NB4 (cell line): ENCODE measurements at regions not wholly inside any gene's neighbourhood (a gene's known extent, or its start where the extent isn't known, plus 50 kb on each side); places are given as distances from the start of the nearest gene placed in this dataset.

Experiments
- MYC ChIP-seq: IDR thresholded peaks from 2 replicates; pipeline ENCODE4 v1.6.1; 2011; ENCODE audit warnings: low read depth, low read length
- POLR2A ChIP-seq: IDR thresholded peaks from 2 replicates; pipeline ENCODE4 v1.6.1; 2011; ENCODE audit warnings: mild to moderate bottlenecking; ENCODE audit not compliant: insufficient read length; ENCODE audit errors: extremely low read depth
- TF ChIP-seq, protein P1 (sequence below): IDR thresholded peaks from one replicate; pipeline ENCODE4 v1.5.1; 2012; ENCODE audit warnings: low read depth, low read length
- TF ChIP-seq, protein P2 (sequence below): IDR thresholded peaks from 2 replicates; pipeline ENCODE4 v1.6.1; 2011; ENCODE audit warnings: low read depth, low read length

DNA sequence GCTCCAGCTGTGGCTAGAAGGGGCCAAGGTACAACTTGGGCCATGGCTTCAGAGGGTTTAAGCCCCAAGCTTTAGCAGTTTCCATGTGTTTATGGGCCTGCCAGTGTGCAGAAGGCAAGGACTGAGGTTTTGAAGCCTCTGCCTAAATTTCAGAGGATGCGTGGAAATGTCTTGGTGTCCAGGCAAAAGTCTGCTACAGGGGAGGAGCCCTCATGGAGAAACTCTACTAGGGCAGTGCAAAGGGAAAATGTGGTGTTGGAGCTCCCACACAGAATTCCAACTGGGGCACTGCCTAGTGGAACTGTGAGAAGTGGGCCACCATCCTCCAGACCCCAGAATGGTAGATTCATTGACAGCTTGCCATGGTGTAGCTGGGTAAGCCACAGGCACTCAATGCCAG, 527.2 kb upstream of the RORB start:
- TF ChIP-seq, protein P1, sequence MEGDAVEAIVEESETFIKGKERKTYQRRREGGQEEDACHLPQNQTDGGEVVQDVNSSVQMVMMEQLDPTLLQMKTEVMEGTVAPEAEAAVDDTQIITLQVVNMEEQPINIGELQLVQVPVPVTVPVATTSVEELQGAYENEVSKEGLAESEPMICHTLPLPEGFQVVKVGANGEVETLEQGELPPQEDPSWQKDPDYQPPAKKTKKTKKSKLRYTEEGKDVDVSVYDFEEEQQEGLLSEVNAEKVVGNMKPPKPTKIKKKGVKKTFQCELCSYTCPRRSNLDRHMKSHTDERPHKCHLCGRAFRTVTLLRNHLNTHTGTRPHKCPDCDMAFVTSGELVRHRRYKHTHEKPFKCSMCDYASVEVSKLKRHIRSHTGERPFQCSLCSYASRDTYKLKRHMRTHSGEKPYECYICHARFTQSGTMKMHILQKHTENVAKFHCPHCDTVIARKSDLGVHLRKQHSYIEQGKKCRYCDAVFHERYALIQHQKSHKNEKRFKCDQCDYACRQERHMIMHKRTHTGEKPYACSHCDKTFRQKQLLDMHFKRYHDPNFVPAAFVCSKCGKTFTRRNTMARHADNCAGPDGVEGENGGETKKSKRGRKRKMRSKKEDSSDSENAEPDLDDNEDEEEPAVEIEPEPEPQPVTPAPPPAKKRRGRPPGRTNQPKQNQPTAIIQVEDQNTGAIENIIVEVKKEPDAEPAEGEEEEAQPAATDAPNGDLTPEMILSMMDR = no peak
- TF ChIP-seq POLR2A (no peak), MYC (no peak)
- TF ChIP-seq, protein P2, sequence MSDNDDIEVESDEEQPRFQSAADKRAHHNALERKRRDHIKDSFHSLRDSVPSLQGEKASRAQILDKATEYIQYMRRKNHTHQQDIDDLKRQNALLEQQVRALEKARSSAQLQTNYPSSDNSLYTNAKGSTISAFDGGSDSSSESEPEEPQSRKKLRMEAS = no peak
